ENCODE measurements at regions not wholly inside any gene's neighbourhood (a gene's known extent, or its start where the extent isn't known, plus 50 kb on each side); places are given as distances from the start of the nearest gene placed in this dataset.

DNA sequence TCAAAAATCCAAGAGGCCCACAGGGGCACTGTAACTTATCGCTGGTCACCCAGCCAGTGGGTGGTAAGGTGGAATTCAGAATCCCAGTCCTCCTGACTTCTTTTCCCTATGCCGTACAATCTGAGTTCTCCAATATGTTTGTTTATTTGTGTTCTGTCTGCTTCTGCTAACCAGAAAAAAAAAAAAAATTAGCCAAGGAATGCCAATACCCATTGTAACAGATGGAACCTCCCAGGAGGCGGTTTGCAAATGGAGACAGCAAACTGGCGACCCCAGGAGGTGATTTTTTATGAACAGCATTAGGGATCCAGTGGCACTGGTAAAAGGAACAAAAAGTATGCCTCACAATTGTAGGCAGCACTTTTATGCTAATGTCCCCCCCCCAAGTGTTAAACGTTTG, 189.0 kb upstream of the FGGY start:
- TF ChIP-seq EP300 (IDR thresholded peaks at IDR 0.05) = no peak
- TF ChIP-seq POLR2AphosphoS5 (IDR thresholded peaks at IDR 0.05) = no peak
- TF ChIP-seq POLR2A (IDR thresholded peaks at IDR 0.05) = no peak
- no peak for TF ChIP-seq CTCF (IDR thresholded peaks at IDR 0.05)
- intact Hi-C loops (cut with DNase I) = no loop called here
- Histone ChIP-seq H3K27me3 (no peaks in the 10 kb centered on the region), H3K4me3 (no peak overlapping the region), H3K9me3 (no peaks in the 10 kb centered on the region), H3K27ac (no peak overlapping the region), H3K36me3 (no peaks in the 10 kb centered on the region), H3K4me1 (no peaks in the 10 kb centered on the region)
- WGBS, 2 donors = 84 to 85% methylated on average over 5 of the region's 5 CpGs
- no peak for DNase-seq

DNA sequence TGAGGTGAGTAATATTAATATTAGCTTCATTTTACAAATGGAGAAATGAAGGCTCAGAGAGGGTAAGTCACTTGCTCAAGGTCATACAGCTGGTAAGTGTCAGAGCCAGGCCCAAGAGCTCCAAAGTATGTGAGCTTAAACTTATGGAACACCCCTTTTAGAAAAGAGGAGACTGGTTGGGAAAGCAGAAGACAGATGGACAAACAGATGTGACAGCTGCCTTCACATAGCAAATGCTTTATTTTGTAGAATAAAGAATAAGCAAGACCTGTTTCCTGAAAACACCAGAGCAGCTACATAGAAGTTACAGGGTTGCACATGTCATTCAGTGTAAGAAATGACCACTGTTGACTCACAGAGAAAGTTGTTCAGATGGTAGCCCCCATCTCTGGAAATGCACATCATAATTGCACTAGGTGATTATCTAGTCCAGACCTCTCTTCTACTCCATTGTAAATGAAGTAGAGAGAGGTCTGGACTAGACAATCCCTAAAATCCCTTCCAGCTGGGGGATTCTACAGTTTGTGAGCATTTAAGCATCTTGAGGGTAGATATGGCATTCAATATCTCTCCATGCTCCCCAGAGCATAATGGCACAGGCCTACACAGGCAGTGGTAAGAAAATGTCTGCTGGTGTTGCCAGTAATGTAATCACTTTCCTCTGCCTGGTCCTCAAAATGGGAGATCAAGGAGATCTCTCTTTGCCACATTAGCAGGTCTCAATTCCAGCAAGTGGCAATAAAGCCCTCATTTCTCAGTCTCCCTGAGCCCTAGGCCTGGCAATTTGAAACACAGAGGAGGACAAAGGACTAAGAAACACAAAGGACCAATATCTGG, 188.2 kb upstream of the FGGY start:
- Histone ChIP-seq H3K9me3 (no peaks in the 10 kb centered on the region), H3K36me3 (no peaks in the 10 kb centered on the region), H3K4me1 (no peaks in the 10 kb centered on the region), H3K27ac (no peak overlapping the region), H3K4me3 (no peak overlapping the region), H3K27me3 (no peaks in the 10 kb centered on the region)
- DNase-seq = no peak
- TF ChIP-seq CTCF (IDR thresholded peaks at IDR 0.05) (no peak), POLR2AphosphoS5 (IDR thresholded peaks at IDR 0.05) (no peak), EP300 (IDR thresholded peaks at IDR 0.05) (no peak), POLR2A (IDR thresholded peaks at IDR 0.05) (no peak)
- intact Hi-C loops (cut with DNase I) = no loop called here

DNA sequence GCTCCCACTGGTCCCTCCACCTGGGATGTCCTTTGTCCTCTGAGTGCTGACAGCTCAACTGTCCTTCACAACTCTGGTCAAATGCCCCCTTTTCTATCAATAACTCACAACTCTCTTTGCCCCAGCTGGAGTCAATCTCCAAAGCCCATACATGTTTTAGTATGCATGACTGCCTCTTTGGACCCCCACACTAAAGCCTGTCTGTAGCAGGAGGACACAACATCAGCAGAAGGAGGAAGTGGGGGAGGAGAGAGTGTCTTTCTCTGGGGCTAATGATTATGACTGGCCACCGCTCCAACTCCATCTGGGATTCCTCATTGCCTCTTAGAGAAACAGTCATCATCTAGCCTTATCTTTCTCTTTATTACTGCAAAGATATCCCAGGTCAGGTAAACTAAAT, 186.6 kb upstream of the FGGY start:
- no peaks in the 10 kb centered on the region for H3K9me3 ChIP-seq
- 91 to 93% methylated on average over 1 of the region's 1 CpG for WGBS, 2 donors
- no peak overlapping the region for H3K27ac ChIP-seq
- no peaks in the 10 kb centered on the region for H3K36me3 ChIP-seq
- no peaks in the 10 kb centered on the region for H3K27me3 ChIP-seq
- no peak for DNase-seq
- H3K4me3 ChIP-seq = no peak overlapping the region
- H3K4me1 ChIP-seq = no peaks in the 10 kb centered on the region
- TF ChIP-seq CTCF (IDR thresholded peaks at IDR 0.05) (no peak), EP300 (IDR thresholded peaks at IDR 0.05) (no peak), POLR2AphosphoS5 (IDR thresholded peaks at IDR 0.05) (no peak), POLR2A (IDR thresholded peaks at IDR 0.05) (no peak)
- intact Hi-C loops (cut with DNase I) = no loop called here

GRCh38 chr1:59113876-59114457, 182.9 kb upstream of the FGGY start:
- TF ChIP-seq CTCF (IDR thresholded peaks at IDR 0.05) (no peak), EP300 (IDR thresholded peaks at IDR 0.05) (no peak), POLR2A (IDR thresholded peaks at IDR 0.05) (no peak), POLR2AphosphoS5 (IDR thresholded peaks at IDR 0.05) (no peak)
- H3K27ac ChIP-seq = no peak overlapping the region
- WGBS, 2 donors = 65 to 88% methylated on average over 1 of the region's 1 CpG
- no peak overlapping the region for H3K4me3 ChIP-seq
- no peaks in the 10 kb centered on the region for H3K4me1 ChIP-seq
- intact Hi-C loops (cut with DNase I) = no loop called here
- no peaks in the 10 kb centered on the region for H3K9me3 ChIP-seq
- no peak for DNase-seq
- no peaks in the 10 kb centered on the region for H3K36me3 ChIP-seq
- H3K27me3 ChIP-seq = no peaks in the 10 kb centered on the region

Measured in sigmoid colon (tissue), 6 donors.